ENCODE measurements at regions not wholly inside any gene's neighbourhood (a gene's known extent, or its start where the extent isn't known, plus 50 kb on each side); places are given as distances from the start of the nearest gene placed in this dataset.

GRCh38 chrX:87727620-87728019 lies 210.0 kb downstream of the KLHL4 start:
- intact Hi-C loops (cut with micrococcal nuclease) = no loop called here
- H3K9me3 ChIP-seq (replicated peaks) = no peaks in the 10 kb centered on the region
- no peaks in the 10 kb centered on the region for H3K4me1 ChIP-seq
- TF ChIP-seq, protein P1, sequence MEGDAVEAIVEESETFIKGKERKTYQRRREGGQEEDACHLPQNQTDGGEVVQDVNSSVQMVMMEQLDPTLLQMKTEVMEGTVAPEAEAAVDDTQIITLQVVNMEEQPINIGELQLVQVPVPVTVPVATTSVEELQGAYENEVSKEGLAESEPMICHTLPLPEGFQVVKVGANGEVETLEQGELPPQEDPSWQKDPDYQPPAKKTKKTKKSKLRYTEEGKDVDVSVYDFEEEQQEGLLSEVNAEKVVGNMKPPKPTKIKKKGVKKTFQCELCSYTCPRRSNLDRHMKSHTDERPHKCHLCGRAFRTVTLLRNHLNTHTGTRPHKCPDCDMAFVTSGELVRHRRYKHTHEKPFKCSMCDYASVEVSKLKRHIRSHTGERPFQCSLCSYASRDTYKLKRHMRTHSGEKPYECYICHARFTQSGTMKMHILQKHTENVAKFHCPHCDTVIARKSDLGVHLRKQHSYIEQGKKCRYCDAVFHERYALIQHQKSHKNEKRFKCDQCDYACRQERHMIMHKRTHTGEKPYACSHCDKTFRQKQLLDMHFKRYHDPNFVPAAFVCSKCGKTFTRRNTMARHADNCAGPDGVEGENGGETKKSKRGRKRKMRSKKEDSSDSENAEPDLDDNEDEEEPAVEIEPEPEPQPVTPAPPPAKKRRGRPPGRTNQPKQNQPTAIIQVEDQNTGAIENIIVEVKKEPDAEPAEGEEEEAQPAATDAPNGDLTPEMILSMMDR (IDR thresholded peaks at IDR 0.05; ENCODE audit: borderline replicate concordance) = no peak
- no peak overlapping the region for H3K4me3 ChIP-seq
- H3K27ac ChIP-seq (replicated peaks) = no peak overlapping the region
- H3K36me3 ChIP-seq = no peaks in the 10 kb centered on the region
- DNase-seq = no peak
- no peaks in the 10 kb centered on the region for H3K27me3 ChIP-seq (ENCODE audit: low read depth)

- TF ChIP-seq, protein P1 (IDR thresholded peaks at IDR 0.05; ENCODE audit: borderline replicate concordance) = no peak
- no peak for DNase-seq
- intact Hi-C loops (cut with micrococcal nuclease) = no loop called here
- Histone ChIP-seq H3K4me3 (no peak overlapping the region), H3K36me3 (no peaks in the 10 kb centered on the region), H3K4me1 (no peaks in the 10 kb centered on the region), H3K27ac (replicated peaks) (no peak overlapping the region), H3K27me3 (ENCODE audit: low read depth) (no peaks in the 10 kb centered on the region), H3K9me3 (replicated peaks) (no peaks in the 10 kb centered on the region)
These were observed 210.4 kb downstream of the KLHL4 start for GRCh38 chrX:87728024-87728423.

GRCh38 chrX:87728459-87728858 lies 210.9 kb downstream of the KLHL4 start:
- H3K27ac ChIP-seq (replicated peaks) = no peak overlapping the region

GRCh38 chrX:87732133-87732532 lies 214.5 kb downstream of the KLHL4 start:
- Histone ChIP-seq H3K36me3 (no peaks in the 10 kb centered on the region), H3K4me3 (no peak overlapping the region), H3K27me3 (ENCODE audit: low read depth) (no peaks in the 10 kb centered on the region), H3K4me1 (no peaks in the 10 kb centered on the region), H3K27ac (replicated peaks) (no peak overlapping the region), H3K9me3 (replicated peaks) (no peaks in the 10 kb centered on the region)
- no peak for DNase-seq
- TF ChIP-seq, protein P1 (IDR thresholded peaks at IDR 0.05; ENCODE audit: borderline replicate concordance) = no peak
- intact Hi-C loops (cut with micrococcal nuclease) = no loop called here

More at GRCh38 chrX:87728459-87728858, 210.9 kb downstream of the KLHL4 start:
- no peaks in the 10 kb centered on the region for H3K9me3 ChIP-seq (replicated peaks)
- DNase-seq = no peak
- no peak overlapping the region for H3K4me3 ChIP-seq
- intact Hi-C loops (cut with micrococcal nuclease) = no loop called here
- H3K27me3 ChIP-seq (ENCODE audit: low read depth) = no peaks in the 10 kb centered on the region
- H3K4me1 ChIP-seq = no peaks in the 10 kb centered on the region
- TF ChIP-seq, protein P1 (IDR thresholded peaks at IDR 0.05; ENCODE audit: borderline replicate concordance) = no peak
- no peaks in the 10 kb centered on the region for H3K36me3 ChIP-seq

DNA sequence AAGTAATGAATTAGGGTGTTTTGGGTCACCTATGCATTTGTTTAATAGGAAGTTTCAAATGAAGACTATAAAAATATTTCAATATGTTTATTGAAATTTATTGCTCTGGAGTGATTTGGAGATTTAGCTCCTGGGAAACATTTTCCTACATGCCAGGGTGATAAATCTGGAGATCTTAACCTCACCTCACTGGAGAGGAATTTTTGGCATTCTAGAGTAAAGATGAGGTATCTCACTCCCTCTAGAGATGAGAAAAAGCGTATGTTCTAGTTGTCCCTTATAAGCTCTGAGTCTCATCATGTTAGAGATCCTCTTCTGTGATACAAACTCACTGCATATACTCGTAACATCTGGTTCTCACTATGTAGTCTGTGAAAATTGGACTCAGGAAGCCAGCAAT lies 219.0 kb downstream of the KLHL4 start:
- no peaks in the 10 kb centered on the region for H3K9me3 ChIP-seq (replicated peaks)
- TF ChIP-seq, protein P1 (IDR thresholded peaks at IDR 0.05; ENCODE audit: borderline replicate concordance) = no peak
- no peak for DNase-seq
- H3K36me3 ChIP-seq = no peaks in the 10 kb centered on the region
- H3K27ac ChIP-seq (replicated peaks) = no peak overlapping the region
- H3K4me1 ChIP-seq = no peaks in the 10 kb centered on the region
- no peaks in the 10 kb centered on the region for H3K27me3 ChIP-seq (ENCODE audit: low read depth)
- intact Hi-C loops (cut with micrococcal nuclease) = no loop called here
- H3K4me3 ChIP-seq = no peak overlapping the region

DNA sequence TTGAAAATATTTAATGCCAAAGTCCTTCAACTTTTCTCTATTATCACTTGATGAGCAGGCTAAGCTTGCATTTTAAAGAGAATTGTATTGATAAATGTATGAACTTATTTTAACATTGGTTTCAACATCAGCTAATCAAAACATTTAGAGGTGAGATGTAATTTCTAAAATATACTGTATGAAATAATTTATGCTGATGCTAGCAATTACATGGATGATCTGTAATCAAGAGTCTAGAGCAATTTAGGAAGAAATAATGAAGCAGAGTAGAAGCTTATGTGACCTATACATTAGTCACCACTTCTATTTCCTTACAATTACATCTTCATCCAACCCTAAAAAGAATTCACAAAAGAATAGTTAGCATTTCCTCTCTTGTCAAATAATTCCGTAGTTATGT lies 226.8 kb downstream of the KLHL4 start:
- H3K4me3 ChIP-seq = no peak overlapping the region
- intact Hi-C loops (cut with micrococcal nuclease) = no loop called here
- TF ChIP-seq, protein P1 (IDR thresholded peaks at IDR 0.05; ENCODE audit: borderline replicate concordance) = no peak
- no peaks in the 10 kb centered on the region for H3K4me1 ChIP-seq
- no peak overlapping the region for H3K27ac ChIP-seq (replicated peaks)
- no peaks in the 10 kb centered on the region for H3K9me3 ChIP-seq (replicated peaks)
- DNase-seq = no peak
- no peaks in the 10 kb centered on the region for H3K27me3 ChIP-seq (ENCODE audit: low read depth)
- H3K36me3 ChIP-seq = no peaks in the 10 kb centered on the region
